H1 (cell line): ENCODE measurements at regions not wholly inside any gene's neighbourhood (a gene's known extent, or its start where the extent isn't known, plus 50 kb on each side); places are given as distances from the start of the nearest gene placed in this dataset.

Experiments used
- CTCF ChIA-PET: fragments of 300-600 bp; sonication (Branson Sonifier 250); formaldehyde crosslinking; loops from one replicate; lab custom pipeline; 2021; ENCODE audit not compliant: partially characterized antibody; lab: Charles Lee
- POLR2A ChIA-PET: fragments of 300-600 bp; sonication (Branson Sonifier 250); formaldehyde crosslinking; loops from one replicate; lab custom pipeline; 2021; ENCODE audit warnings: inconsistent platforms; ENCODE audit not compliant: partially characterized antibody; lab: Charles Lee
- DNase-seq, 2 experiments: peaks; one replicate each; pipeline versions ENCODE4 v3.0.0 to v3.0.0-alpha.2; 2010 to 2022; ENCODE audit warnings: low spot score in 2 of 2, low read depth in 1 of 2, mixed read lengths in 1 of 2
- FAIRE-seq: peaks from 2 replicates; lab custom pipeline; 2011; peaks lifted over from hg19 to GRCh38; lab: Jason Lieb, UNC
- H2AFZ ChIP-seq: 2 replicates; pipeline ENCODE4 v1.8.1; 2012; ENCODE audit warnings: low read length, inconsistent platforms
- H2AK5ac ChIP-seq: 2 replicates; pipeline ENCODE4 v1.6.1; 2013; ENCODE audit warnings: low read depth, low read length
- H2BK120ac ChIP-seq: replicated peaks from 2 replicates; pipeline ENCODE3; 2013; ENCODE audit warnings: low read depth, low read length, inconsistent platforms
- H2BK12ac ChIP-seq: 2 replicates; pipeline ENCODE4 v1.6.1; 2013; ENCODE audit warnings: low read depth, low read length
- H2BK15ac ChIP-seq: 2 replicates; pipeline ENCODE4 v1.6.1; 2013; ENCODE audit warnings: low read length
- H2BK20ac ChIP-seq: 2 replicates; pipeline ENCODE4 v1.6.1; 2013; ENCODE audit warnings: low read length
- H2BK5ac ChIP-seq: 2 replicates; pipeline ENCODE4 v1.6.1; 2013; ENCODE audit warnings: low read depth, low read length
- H3K14ac ChIP-seq: 2 replicates; pipeline ENCODE4 v1.6.1; 2013; ENCODE audit warnings: inconsistent platforms; ENCODE audit not compliant: insufficient read length
- H3K18ac ChIP-seq: 2 replicates; pipeline ENCODE4 v1.6.1; 2013; ENCODE audit warnings: low read length; ENCODE audit errors: extremely low read depth
- H3K23ac ChIP-seq: 2 replicates; pipeline ENCODE4 v1.6.1; 2013; ENCODE audit warnings: inconsistent platforms; ENCODE audit not compliant: insufficient read length
- H3K23me2 ChIP-seq: 2 replicates; pipeline ENCODE4 v1.6.1; 2013; ENCODE audit warnings: low read depth, low read length
- H3K27ac ChIP-seq: 2 replicates; pipeline ENCODE4 v1.6.1; 2011; ENCODE audit warnings: low read depth, low read length, inconsistent platforms
- H3K27me3 ChIP-seq, 4 experiments: replicated peaks in 1 of 4; 1 replicate in 1 of 4; 2 replicates in 3 of 4; pipeline versions ENCODE4 v1.6.1 to v1.8.1; 2011 to 2013; ENCODE audit warnings: low read length in 3 of 4, mild to moderate bottlenecking in 3 of 4, inconsistent platforms in 2 of 4, mixed read lengths in 2 of 4, moderate library complexity in 1 of 4; ENCODE audit not compliant: control insufficient read depth in 3 of 4, insufficient read depth in 3 of 4; ENCODE audit errors: extremely low read depth in 1 of 4
- H3K36me3 ChIP-seq, 4 experiments: 2 replicates each; pipeline versions ENCODE4 v1.6.1 to v1.8.1; 2011 to 2013; ENCODE audit warnings: mild to moderate bottlenecking in 4 of 4, low read length in 3 of 4, moderate library complexity in 2 of 4, control low read depth in 1 of 4, inconsistent platforms in 1 of 4; ENCODE audit not compliant: insufficient read depth in 4 of 4, control insufficient read depth in 2 of 4
- H3K4ac ChIP-seq: replicated peaks from 2 replicates; pipeline ENCODE3; 2013; ENCODE audit warnings: low read length, low read depth, mixed read lengths, inconsistent platforms; ENCODE audit not compliant: insufficient read length
- H3K4me1 ChIP-seq, 4 experiments: replicated peaks in 1 of 4; 1 replicate in 1 of 4; 2 replicates in 3 of 4; pipeline versions ENCODE4 v1.6.1 to v1.8.1; 2011 to 2013; ENCODE audit warnings: low read length in 3 of 4, inconsistent platforms in 2 of 4, mixed read lengths in 1 of 4; ENCODE audit not compliant: insufficient read depth in 4 of 4, control insufficient read depth in 3 of 4
- H3K4me2 ChIP-seq, 2 experiments: 2 replicates each; pipeline versions ENCODE4 v1.6.1 to v1.8.1; 2011 to 2013; ENCODE audit warnings: low read depth in 2 of 2, low read length in 2 of 2, control low read depth in 1 of 2, inconsistent platforms in 1 of 2, mild to moderate bottlenecking in 1 of 2; ENCODE audit not compliant: insufficient read depth in 1 of 2
- H3K4me3 ChIP-seq, 4 experiments: fragments of 200-600, 300-600 bp in 1 of 4; sonication (generic), shearing (Covaris generic), sonication (Bioruptor Twin) in 1 of 4; 2 replicates each; pipeline versions ENCODE4 v1.5.1 to v1.8.1; 2011 to 2016; ENCODE audit warnings: low read length in 4 of 4, low read depth in 3 of 4, control low read depth in 2 of 4, inconsistent platforms in 2 of 4, mild to moderate bottlenecking in 2 of 4, mixed read lengths in 1 of 4, moderate library complexity in 1 of 4; ENCODE audit not compliant: insufficient read depth in 2 of 4; ENCODE audit errors: extremely low read depth in 1 of 4
- H3K56ac ChIP-seq: replicated peaks from 2 replicates; pipeline ENCODE3; 2013; ENCODE audit warnings: low read depth, mild to moderate bottlenecking, mixed read lengths, low read length, inconsistent platforms; ENCODE audit not compliant: insufficient read length
- H3K79me1 ChIP-seq: 2 replicates; pipeline ENCODE4 v1.6.1; 2013; ENCODE audit warnings: low read depth, low read length, control low read depth
- H3K79me2 ChIP-seq, 2 experiments: 2 replicates each; pipeline versions ENCODE4 v1.6.1 to v1.8.1; 2012 to 2013; ENCODE audit warnings: low read length in 2 of 2, mild to moderate bottlenecking in 2 of 2, inconsistent platforms in 1 of 2; ENCODE audit not compliant: insufficient read depth in 2 of 2, control insufficient read depth in 1 of 2
- H3K9ac ChIP-seq, 4 experiments: replicated peaks in 1 of 4; 1 replicate in 1 of 4; 2 replicates in 3 of 4; pipeline versions ENCODE4 v1.6.1 to v1.8.1; 2011 to 2013; ENCODE audit warnings: low read depth in 3 of 4, low read length in 3 of 4, control low read depth in 2 of 4, mild to moderate bottlenecking in 2 of 4, moderate library complexity in 2 of 4, inconsistent platforms in 1 of 4; ENCODE audit errors: extremely low read depth in 1 of 4
- H3K9me3 ChIP-seq, 2 experiments: 2 replicates each; pipeline versions ENCODE4 v1.6.1 to v1.8.1; 2012 to 2013; ENCODE audit warnings: mild to moderate bottlenecking in 2 of 2, moderate library complexity in 2 of 2, control low read depth in 1 of 2, inconsistent platforms in 1 of 2, low read depth in 1 of 2, low read length in 1 of 2, mixed read lengths in 1 of 2; ENCODE audit not compliant: insufficient read depth in 2 of 2
- H4K20me1 ChIP-seq, 2 experiments: replicated peaks in 1 of 2; 2 replicates each; pipeline versions ENCODE3 to v1.8.1; 2011 to 2013; ENCODE audit warnings: inconsistent platforms in 2 of 2, low read length in 2 of 2, mild to moderate bottlenecking in 1 of 2; ENCODE audit not compliant: insufficient read depth in 2 of 2, control insufficient read depth in 1 of 2
- H4K5ac ChIP-seq: 2 replicates; pipeline ENCODE4 v1.6.1; 2013; ENCODE audit warnings: low read length, low read depth, mixed read lengths, inconsistent platforms; ENCODE audit not compliant: insufficient read length
- H4K8ac ChIP-seq: 2 replicates; pipeline ENCODE4 v1.8.0; 2013; ENCODE audit warnings: mild to moderate bottlenecking, moderate library complexity, low read length, inconsistent platforms; ENCODE audit not compliant: insufficient read depth; ENCODE audit errors: extremely low read depth
- H4K91ac ChIP-seq: replicated peaks from 2 replicates; pipeline ENCODE3; 2013; ENCODE audit warnings: low read length, mixed read lengths, inconsistent platforms; ENCODE audit not compliant: insufficient read length
- KDM5A ChIP-seq: fragments of 200-600 bp; IDR thresholded peaks from 2 replicates; pipeline ENCODE4 v1.7.1; 2012; ENCODE audit warnings: mild to moderate bottlenecking, low read length, inconsistent platforms, mixed read lengths
- WGBS, 2 experiments: shearing (Covaris generic) in 1 of 2; methylation state at CpG; one replicate each; pipeline versions ENCODE4 v1.1.6 to v1.1.7; 2013 to 2015; ENCODE audit warnings: low lambda C conversion rate in 2 of 2, mixed read lengths in 2 of 2, inconsistent platforms in 1 of 2, low coverage in 1 of 2, missing lambda C conversion rate in 1 of 2; ENCODE audit not compliant: insufficient replicate concordance in 2 of 2, insufficient coverage in 1 of 2, insufficient read length in 1 of 2; ENCODE audit errors: extremely low coverage in 1 of 2, missing lambda C conversion rate in 1 of 2; 5-methylcytosine and 5-hydroxymethylcytosine counted together

GRCh38 chr14:84420221-84420620 is 1109.7 kb upstream of the FLRT2 start:
- Histone ChIP-seq H3K9me3 (no peaks in the 10 kb centered on the region), H2BK15ac (no peak overlapping the region), H2BK5ac (no peak overlapping the region), H4K5ac (no peak overlapping the region), H3K27me3 (no peaks in the 10 kb centered on the region), H3K36me3 (no peaks in the 10 kb centered on the region), H3K56ac (no peak overlapping the region), H3K4ac (no peak overlapping the region), H3K27ac (no peak overlapping the region), H2AK5ac (no peak overlapping the region), H3K79me2 (no peaks in the 10 kb centered on the region), H2BK20ac (no peak overlapping the region), H4K91ac (no peak overlapping the region), H3K9ac (no peak overlapping the region), H2BK120ac (no peak overlapping the region), H3K4me3 (no peak overlapping the region), H3K4me2 (no peak overlapping the region), H3K14ac (no peak overlapping the region), H3K4me1 (no peaks in the 10 kb centered on the region), H4K8ac (no peak overlapping the region), H4K20me1 (no peaks in the 10 kb centered on the region), H3K23ac (no peak overlapping the region), H3K23me2 (no peaks in the 10 kb centered on the region), H2BK12ac (no peak overlapping the region), H3K18ac (no peak overlapping the region)
- ChIA-PET CTCF (no interaction called here), POLR2A (no interaction called here)
- no peak for FAIRE-seq
- 97% methylated on average over 2 of the region's 2 CpGs; no CpG with 5 or more reads in 1 of the 2 experiments for WGBS, 2 experiments
- TF ChIP-seq KDM5A, result no peak
- TF ChIP-seq, all 59 proteins: peak for 0
- no peak for DNase-seq
- Histone ChIP-seq H3K79me1 (no peaks in the 10 kb centered on the region), H2AFZ (no peak overlapping the region)
